ENCODE measurements at regions not wholly inside any gene's neighbourhood (a gene's known extent, or its start where the extent isn't known, plus 50 kb on each side); places are given as distances from the start of the nearest gene placed in this dataset.

- H3K27ac ChIP-seq (ENCODE audit: low read depth, low read length): no peak overlapping the region
- no peak for TF ChIP-seq EZH2phosphoT487 (IDR thresholded peaks at IDR 0.05; ENCODE audit: borderline replicate concordance, low read length)
- TF ChIP-seq CTCF (IDR thresholded peaks at IDR 0.05; ENCODE audit: low read depth, low read length, poor library complexity, severe bottlenecking): no peak
- no peaks in the 10 kb centered on the region for H3K9me3 ChIP-seq (ENCODE audit: control insufficient read depth, insufficient read depth, low read length)
- no peaks in the 10 kb centered on the region for H3K79me2 ChIP-seq (ENCODE audit: control insufficient read depth, low read length)
- H3K27me3 ChIP-seq (ENCODE audit: control insufficient read depth, low read length): no peaks in the 10 kb centered on the region
- H3F3A ChIP-seq (ENCODE audit: control insufficient read depth, insufficient read depth): no peaks in the 10 kb centered on the region
- H3K9me2 ChIP-seq (replicated peaks; ENCODE audit: control insufficient read depth, low read length): no peaks in the 10 kb centered on the region
- H3K36me3 ChIP-seq (ENCODE audit: control insufficient read depth, low read length): no peaks in the 10 kb centered on the region
- H4K20me1 ChIP-seq (ENCODE audit: control insufficient read depth, insufficient read depth, low read depth, low read length): no peaks in the 10 kb centered on the region
- no peaks in the 10 kb centered on the region for H3K4me1 ChIP-seq (ENCODE audit: control insufficient read depth, low read length)
- H3K4me2 ChIP-seq (ENCODE audit: low read length): no peak overlapping the region
- H3K4me3 ChIP-seq (ENCODE audit: low read length): no peak overlapping the region
Observed at GRCh38 chr6:23690453-23691049, 435.5 kb upstream of the NRSN1 start.

GRCh38 chr6:23692184-23692583 lies 433.8 kb upstream of the NRSN1 start:
- Histone ChIP-seq H3K27me3 (ENCODE audit: control insufficient read depth, low read length) (no peaks in the 10 kb centered on the region), H4K20me1 (ENCODE audit: control insufficient read depth, insufficient read depth, low read depth, low read length) (no peaks in the 10 kb centered on the region), H3K27ac (ENCODE audit: low read depth, low read length) (no peak overlapping the region), H3K9me2 (replicated peaks; ENCODE audit: control insufficient read depth, low read length) (no peaks in the 10 kb centered on the region), H3K4me3 (ENCODE audit: low read length) (no peak overlapping the region), H3K4me2 (ENCODE audit: low read length) (no peak overlapping the region), H3K4me1 (ENCODE audit: control insufficient read depth, low read length) (no peaks in the 10 kb centered on the region), H3K9me3 (ENCODE audit: control insufficient read depth, insufficient read depth, low read length) (no peaks in the 10 kb centered on the region; the same call in 1 of the 2 replicates), H3K79me2 (ENCODE audit: control insufficient read depth, low read length) (no peaks in the 10 kb centered on the region), H3K36me3 (ENCODE audit: control insufficient read depth, low read length) (no peaks in the 10 kb centered on the region), H3F3A (ENCODE audit: control insufficient read depth, insufficient read depth) (no peaks in the 10 kb centered on the region)
- no peak for TF ChIP-seq CTCF (IDR thresholded peaks at IDR 0.05; ENCODE audit: low read depth, low read length, poor library complexity, severe bottlenecking)
- no peak for TF ChIP-seq EZH2phosphoT487 (IDR thresholded peaks at IDR 0.05; ENCODE audit: borderline replicate concordance, low read length)

- Histone ChIP-seq H3K4me2 (ENCODE audit: low read length) (no peak overlapping the region), H3F3A (ENCODE audit: control insufficient read depth, insufficient read depth) (no peaks in the 10 kb centered on the region), H3K79me2 (ENCODE audit: control insufficient read depth, low read length) (no peaks in the 10 kb centered on the region), H3K27me3 (ENCODE audit: control insufficient read depth, low read length) (no peaks in the 10 kb centered on the region), H4K20me1 (ENCODE audit: control insufficient read depth, insufficient read depth, low read depth, low read length) (no peaks in the 10 kb centered on the region), H3K4me3 (ENCODE audit: low read length) (no peak overlapping the region), H3K9me2 (replicated peaks; ENCODE audit: control insufficient read depth, low read length) (no peaks in the 10 kb centered on the region), H3K36me3 (ENCODE audit: control insufficient read depth, low read length) (no peaks in the 10 kb centered on the region), H3K27ac (ENCODE audit: low read depth, low read length) (no peak overlapping the region), H3K4me1 (ENCODE audit: control insufficient read depth, low read length) (no peaks in the 10 kb centered on the region), H3K9me3 (ENCODE audit: control insufficient read depth, insufficient read depth, low read length) (no peaks in the 10 kb centered on the region; the same call in 1 of the 2 replicates)
- TF ChIP-seq EZH2phosphoT487 (IDR thresholded peaks at IDR 0.05; ENCODE audit: borderline replicate concordance, low read length) (no peak), CTCF (IDR thresholded peaks at IDR 0.05; ENCODE audit: low read depth, low read length, poor library complexity, severe bottlenecking) (no peak)
Observed at GRCh38 chr6:23696992-23697391, 429.0 kb upstream of the NRSN1 start.

All from DOHH2 (cell line).